PC-3 (cell line): ENCODE measurements at regions not wholly inside any gene's neighbourhood (a gene's known extent, or its start where the extent isn't known, plus 50 kb on each side); places are given as distances from the start of the nearest gene placed in this dataset.
A peak's percentile ranks its signal among the peaks of the same experiment; 100 is the strongest.

Experiments used
- ATAC-seq: fragments of 200-7000 bp; cut with Tn5 transposase; 2 replicates; pipeline ENCODE4 v1.9.1; 2020; ENCODE audit warnings: mild to moderate bottlenecking, moderate library complexity
- BruUV-seq: library from RNA; stranded (reverse); fragments of 400-500 nt; replicated peaks from 2 replicates; lab custom pipeline; 2021; lab: Mats Ljungman, UMichigan
- CTCF ChIA-PET: fragments of 300-600 bp; sonication (Branson Sonifier 250); formaldehyde crosslinking; loops from one replicate; lab custom pipeline; 2022; ENCODE audit warnings: antibody characterized with exemption; lab: Charles Lee
- POLR2A ChIA-PET: fragments of 300-600 bp; sonication (Branson Sonifier 250); formaldehyde crosslinking; loops from one replicate; lab custom pipeline; 2022; ENCODE audit warnings: antibody characterized with exemption; ENCODE audit not compliant: unreplicated experiment; lab: Charles Lee
- DNase-seq: peaks from one replicate; pipeline ENCODE4 v3.0.0-alpha.2; 2015
- H2AFZ ChIP-seq: fragments of 300-600 bp; sonication (generic); 2 replicates; pipeline ENCODE4 v1.6.0; 2016; ENCODE audit warnings: antibody characterized with exemption, low read length
- H3F3A ChIP-seq: fragments of 300-600 bp; sonication (generic); one replicate; pipeline ENCODE4 v1.6.0; 2017; ENCODE audit warnings: antibody characterized with exemption, low read length, control low read depth, mild to moderate bottlenecking; ENCODE audit not compliant: unreplicated experiment
- H3K27ac ChIP-seq: fragments of 300-600 bp; sonication (generic); 2 replicates; pipeline ENCODE4 v1.5.1; 2016; ENCODE audit warnings: mild to moderate bottlenecking, low read length
- H3K27me3 ChIP-seq: fragments of 300-600 bp; sonication (generic); 2 replicates; pipeline ENCODE4 v1.6.1; 2016; ENCODE audit warnings: low read length, mixed read lengths
- H3K36me3 ChIP-seq: fragments of 300-600 bp; sonication (generic); 2 replicates; pipeline ENCODE4 v1.6.1; 2016; ENCODE audit warnings: low read depth, mixed run types, low read length, mixed read lengths
- H3K4me1 ChIP-seq: fragments of 300-600 bp; sonication (generic); 2 replicates; pipeline ENCODE4 v1.5.1; 2016; ENCODE audit warnings: low read length; ENCODE audit not compliant: insufficient read depth
- H3K4me2 ChIP-seq: fragments of 300-600 bp; sonication (generic); 2 replicates; pipeline ENCODE4 v1.6.0; 2016; ENCODE audit warnings: low read length
- H3K4me3 ChIP-seq: fragments of 300-600 bp; sonication (generic); 2 replicates; pipeline ENCODE4 v1.5.1; 2016; ENCODE audit warnings: mild to moderate bottlenecking, low read length, mixed read lengths
- H3K79me2 ChIP-seq: fragments of 300-600 bp; sonication (generic); 2 replicates; pipeline ENCODE4 v1.6.1; 2017; ENCODE audit warnings: low read length, mixed read lengths
- H3K9ac ChIP-seq: fragments of 300-600 bp; sonication (generic); 2 replicates; pipeline ENCODE4 v1.6.0; 2016; ENCODE audit warnings: mild to moderate bottlenecking, low read length
- H3K9me2 ChIP-seq: fragments of 300-600 bp; sonication (generic); replicated peaks from 2 replicates; pipeline ENCODE4 v1.6.1; 2016; ENCODE audit warnings: mixed run types, low read length, mixed read lengths
- H3K9me3 ChIP-seq: fragments of 300-600 bp; sonication (generic); 2 replicates; pipeline ENCODE4 v1.6.1; 2016; ENCODE audit warnings: low read length, mixed read lengths
- H4K20me1 ChIP-seq: fragments of 300-600 bp; sonication (generic); 2 replicates; pipeline ENCODE4 v1.6.1; 2016; ENCODE audit warnings: low read length, mixed read lengths
- EZH2 ChIP-seq: fragments of 300-600 bp; sonication (generic); IDR thresholded peaks from one replicate; pipeline ENCODE4 v1.6.1; 2017; ENCODE audit warnings: antibody characterized with exemption, mild to moderate bottlenecking, low read length; ENCODE audit not compliant: unreplicated experiment
- EZH2phosphoT487 ChIP-seq: fragments of 300-600 bp; sonication (generic); IDR thresholded peaks from 2 replicates; pipeline ENCODE4 v1.6.1; 2018; ENCODE audit warnings: mild to moderate bottlenecking, antibody characterized with exemption, low read length, borderline replicate concordance
- intact Hi-C: fragments of 100-400 bp; cut with micrococcal nuclease; formaldehyde crosslinking; loops from 2 replicates; pipeline ENCODE4 v1.9.0; 2023
- TF ChIP-seq, protein P1 (sequence below): fragments of 300-600 bp; sonication (generic); conservative IDR thresholded peaks from 2 replicates; pipeline ENCODE4 v1.5.1; 2017; ENCODE audit warnings: antibody characterized with exemption, low read depth, mild to moderate bottlenecking, low read length

DNA sequence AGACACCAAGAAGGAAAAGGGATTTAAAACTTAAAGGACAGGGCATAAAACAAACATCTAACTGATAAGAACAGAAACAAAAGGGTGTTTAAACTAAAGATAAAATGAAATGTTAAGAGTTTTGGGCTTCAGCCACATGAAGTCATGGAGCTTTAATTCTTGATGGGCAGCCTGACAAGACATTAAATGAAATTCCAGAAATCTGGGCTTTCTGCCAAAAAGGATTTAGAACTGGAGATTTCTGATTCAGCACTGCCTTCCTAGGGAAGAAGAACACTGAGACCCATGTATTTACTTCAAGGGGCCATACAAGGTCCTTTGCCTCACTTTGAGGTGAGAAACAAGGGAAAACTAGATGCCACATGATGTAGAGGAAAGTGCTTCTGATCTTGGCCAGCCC is 355.9 kb upstream of the RAG2 start:
- intact Hi-C loops = no loop called here
- POLR2A ChIA-PET = no interaction called here
- H3K9me2 ChIP-seq = no peaks in the 10 kb centered on the region
- no peaks in the 10 kb centered on the region for H3K9me3 ChIP-seq
- CTCF ChIA-PET = no interaction called here
- DNase-seq (peak; percentile 43), ATAC-seq (no peak)
- H3K4me3 ChIP-seq = no peak overlapping the region
- no peaks in the 10 kb centered on the region for H3K4me1 ChIP-seq
- no peak overlapping the region for H3K27ac ChIP-seq
- H3K27me3 ChIP-seq = no peaks in the 10 kb centered on the region
- H4K20me1 ChIP-seq = no peaks in the 10 kb centered on the region
- H3K9ac ChIP-seq = no peak overlapping the region
- H3K4me2 ChIP-seq = no peak overlapping the region
- H3K36me3 ChIP-seq = no peaks in the 10 kb centered on the region
- no peaks in the 10 kb centered on the region for H3K79me2 ChIP-seq
- BruUV-seq = no TSS peak
- no peak overlapping the region for H2AFZ ChIP-seq
- no peaks in the 10 kb centered on the region for H3F3A ChIP-seq
- TF ChIP-seq EZH2 = no peak

DNA sequence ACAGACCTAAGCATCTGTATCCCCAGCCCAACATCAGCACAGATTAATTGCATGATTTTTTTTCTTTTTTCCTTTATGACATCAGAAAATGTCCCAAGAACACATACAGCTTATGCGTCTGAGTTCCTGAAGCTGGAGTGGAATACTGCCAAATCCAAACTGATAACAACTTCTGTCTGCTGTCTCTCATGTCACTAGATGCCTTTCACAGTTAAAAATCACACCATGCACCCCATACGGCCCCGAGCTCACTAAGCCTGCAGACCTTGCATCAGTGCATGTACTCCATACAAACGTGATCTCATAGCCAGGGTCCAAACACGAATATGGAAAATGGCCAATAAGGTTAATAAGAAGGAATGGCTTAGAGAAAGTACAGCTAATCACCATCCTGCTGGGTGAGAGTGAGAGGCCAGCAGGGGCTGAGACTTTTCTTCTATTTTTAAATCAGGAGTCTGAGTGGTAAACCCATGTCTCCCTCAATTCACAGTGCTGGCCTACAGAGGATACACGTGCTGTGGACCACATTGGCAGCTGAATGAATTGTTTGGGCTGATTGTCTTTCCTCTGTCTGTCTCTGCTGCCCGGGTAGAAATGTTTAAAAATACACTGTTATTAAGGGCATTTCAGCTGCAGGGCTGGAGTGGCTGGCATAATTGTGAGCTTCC is 350.6 kb upstream of the RAG2 start:
- CTCF ChIA-PET = no interaction called here
- H3K27ac ChIP-seq = no peak overlapping the region
- H2AFZ ChIP-seq = no peak overlapping the region
- H3K4me1 ChIP-seq = no peaks in the 10 kb centered on the region
- intact Hi-C loops = no loop called here
- DNase-seq (no peak), ATAC-seq (no peak)
- H3K9me3 ChIP-seq = no peaks in the 10 kb centered on the region
- H3F3A ChIP-seq = no peaks in the 10 kb centered on the region
- no peaks in the 10 kb centered on the region for H3K27me3 ChIP-seq
- no TSS peak for BruUV-seq
- no peak overlapping the region for H3K4me2 ChIP-seq
- POLR2A ChIA-PET = no interaction called here
- H4K20me1 ChIP-seq = no peaks in the 10 kb centered on the region
- TF ChIP-seq EZH2 (no peak), EZH2phosphoT487 (no peak)
- TF ChIP-seq, protein P1, sequence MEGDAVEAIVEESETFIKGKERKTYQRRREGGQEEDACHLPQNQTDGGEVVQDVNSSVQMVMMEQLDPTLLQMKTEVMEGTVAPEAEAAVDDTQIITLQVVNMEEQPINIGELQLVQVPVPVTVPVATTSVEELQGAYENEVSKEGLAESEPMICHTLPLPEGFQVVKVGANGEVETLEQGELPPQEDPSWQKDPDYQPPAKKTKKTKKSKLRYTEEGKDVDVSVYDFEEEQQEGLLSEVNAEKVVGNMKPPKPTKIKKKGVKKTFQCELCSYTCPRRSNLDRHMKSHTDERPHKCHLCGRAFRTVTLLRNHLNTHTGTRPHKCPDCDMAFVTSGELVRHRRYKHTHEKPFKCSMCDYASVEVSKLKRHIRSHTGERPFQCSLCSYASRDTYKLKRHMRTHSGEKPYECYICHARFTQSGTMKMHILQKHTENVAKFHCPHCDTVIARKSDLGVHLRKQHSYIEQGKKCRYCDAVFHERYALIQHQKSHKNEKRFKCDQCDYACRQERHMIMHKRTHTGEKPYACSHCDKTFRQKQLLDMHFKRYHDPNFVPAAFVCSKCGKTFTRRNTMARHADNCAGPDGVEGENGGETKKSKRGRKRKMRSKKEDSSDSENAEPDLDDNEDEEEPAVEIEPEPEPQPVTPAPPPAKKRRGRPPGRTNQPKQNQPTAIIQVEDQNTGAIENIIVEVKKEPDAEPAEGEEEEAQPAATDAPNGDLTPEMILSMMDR = no peak
- H3K9ac ChIP-seq = no peak overlapping the region
- H3K36me3 ChIP-seq = no peaks in the 10 kb centered on the region
- no peaks in the 10 kb centered on the region for H3K9me2 ChIP-seq
- H3K79me2 ChIP-seq = no peaks in the 10 kb centered on the region
- H3K4me3 ChIP-seq = no peak overlapping the region

DNA sequence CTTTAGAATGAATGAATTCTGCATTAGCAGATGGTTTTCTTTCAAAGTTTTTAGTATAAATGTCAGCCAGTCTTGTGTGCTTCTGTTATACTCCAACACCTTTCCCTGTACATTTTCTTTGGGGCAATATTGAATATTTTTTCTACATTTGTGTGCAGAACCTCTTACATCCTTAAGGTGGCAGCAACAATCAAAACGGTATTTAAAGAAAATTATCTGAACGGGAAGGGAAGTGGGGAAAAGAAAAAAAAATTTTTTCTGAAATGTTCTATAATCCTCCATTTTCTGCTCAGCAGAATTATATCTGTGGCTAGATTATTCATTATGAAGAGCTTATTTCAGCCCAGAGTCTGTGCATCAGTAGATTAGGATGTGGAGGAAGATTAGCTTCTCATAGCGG is 347.3 kb upstream of the RAG2 start:
- no TSS peak for BruUV-seq
- no peak overlapping the region for H3K27ac ChIP-seq
- no peak for ATAC-seq
- DNase-seq = peak; percentile 16
- H3K4me2 ChIP-seq = no peak overlapping the region
- no peaks in the 10 kb centered on the region for H3K36me3 ChIP-seq
- CTCF ChIA-PET = no interaction called here
- peak overlapping the region; percentile 48; the same call in 1 of the 2 replicates for H2AFZ ChIP-seq
- POLR2A ChIA-PET = no interaction called here
- H3F3A ChIP-seq = no peaks in the 10 kb centered on the region
- H3K79me2 ChIP-seq = no peaks in the 10 kb centered on the region
- H3K27me3 ChIP-seq = peaks cover 5% of the 10 kb centered on the region
- no peaks in the 10 kb centered on the region for H4K20me1 ChIP-seq
- TF ChIP-seq EZH2phosphoT487 = no peak
- TF ChIP-seq, protein P1 = peak; percentile 60; the same call in 1 of the 2 replicates
- no peak for TF ChIP-seq EZH2
- no peaks in the 10 kb centered on the region for H3K4me1 ChIP-seq
- no peaks in the 10 kb centered on the region for H3K9me3 ChIP-seq
- H3K4me3 ChIP-seq = no peak overlapping the region
- no peaks in the 10 kb centered on the region for H3K9me2 ChIP-seq
- no peak overlapping the region for H3K9ac ChIP-seq
- intact Hi-C loops = no loop called here
